NCI-H1436 treated with DMSO at 0.1 percent for 48 hours (cell line): ENCODE measurements at regions not wholly inside any gene's neighbourhood (a gene's known extent, or its start where the extent isn't known, plus 50 kb on each side); places are given as distances from the start of the nearest gene placed in this dataset.
"Not testable (repeated sequence)": the region's sequence is repeated elsewhere in the genome, so short reads cannot be mapped to it uniquely, and the experiment has no call there.

Experiments
- DNase-seq: peaks from one replicate; lab custom pipeline; 2025; lab: John Stamatoyannopoulos, UW

DNA sequence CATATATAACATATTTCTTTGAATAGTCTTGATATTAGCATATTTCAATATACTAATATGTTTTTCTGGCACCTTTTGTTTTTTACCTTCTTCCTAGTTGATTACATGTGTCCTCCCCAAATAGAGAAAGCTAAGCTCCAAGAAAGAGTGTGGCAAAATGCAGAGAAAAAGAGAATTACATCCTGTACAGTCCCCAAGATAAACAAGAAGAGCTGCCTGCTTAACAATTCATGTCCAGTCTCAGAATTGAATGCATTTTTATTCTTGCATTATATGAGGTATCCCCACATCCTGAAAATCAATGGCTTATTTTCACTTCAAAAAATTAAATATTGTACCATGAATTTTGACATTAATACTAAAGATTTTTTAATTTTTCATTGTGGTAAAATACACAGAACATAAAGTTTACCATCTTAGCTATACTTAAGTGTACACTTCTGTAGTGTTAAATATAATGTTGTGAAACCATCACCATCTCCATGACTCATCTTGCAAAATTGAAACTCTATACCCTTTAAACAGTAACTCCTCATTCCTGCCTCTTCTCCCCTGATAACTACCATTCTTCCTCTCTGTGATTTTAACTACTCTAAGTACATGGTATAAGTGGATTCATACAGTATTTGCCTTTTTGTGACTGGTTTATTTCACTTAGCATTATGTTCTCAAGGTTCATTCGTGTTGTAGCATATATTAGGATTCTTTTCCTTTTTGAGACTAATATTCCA is 490.3 kb downstream of the COL12A1 start:
- no peak for DNase-seq

GRCh38 chr6:74713941-74714340 is 491.9 kb downstream of the COL12A1 start:
- no peak for DNase-seq

DNA sequence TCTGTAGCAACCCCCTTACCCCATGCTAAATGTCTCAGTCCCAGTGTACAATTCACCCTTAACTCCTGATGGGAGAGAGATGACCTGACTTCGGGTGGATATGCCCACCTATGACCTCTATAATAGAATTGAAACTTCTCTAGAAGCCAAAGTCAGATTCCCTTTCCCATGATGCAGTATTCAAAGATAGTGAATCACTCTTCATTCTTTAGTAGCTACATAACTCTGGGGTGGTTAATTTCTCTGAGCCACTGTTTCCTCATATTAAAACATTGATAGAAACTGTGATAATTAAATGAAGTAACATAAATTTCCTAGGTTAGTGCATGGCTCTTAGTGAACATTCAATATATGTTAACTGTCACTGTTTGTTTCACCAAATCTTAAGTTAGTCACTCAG is 500.4 kb downstream of the COL12A1 start:
- DNase-seq, result no peak

GRCh38 chr6:74704540-74704939 is 501.3 kb downstream of the COL12A1 start:
- not testable (repeated sequence) for DNase-seq

GRCh38 chr6:74690365-74690764 is 515.5 kb downstream of the COL12A1 start:
- DNase-seq, result no peak

DNA sequence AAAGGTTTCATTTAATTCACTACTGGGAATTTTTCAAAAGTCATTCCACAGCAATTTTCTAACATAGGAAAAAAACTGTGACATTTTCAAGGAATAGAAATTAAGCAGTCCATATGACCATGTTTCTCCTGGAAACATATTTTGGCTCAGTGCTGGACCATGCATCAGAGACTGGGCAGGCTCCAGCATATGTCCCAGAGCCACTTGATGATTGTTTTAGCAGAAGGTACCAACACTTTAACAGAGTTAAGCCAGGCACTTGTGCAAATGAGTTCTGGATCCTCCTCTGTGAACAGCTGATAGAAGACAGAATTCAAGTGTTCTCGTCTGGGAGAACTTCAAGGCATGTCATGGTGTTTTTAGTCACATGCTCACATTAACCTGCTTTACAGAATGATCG is 516.3 kb downstream of the COL12A1 start:
- no peak for DNase-seq

- no peak for DNase-seq
Measured at GRCh38 chr6:74677463-74677862, 528.4 kb downstream of the COL12A1 start.

DNA sequence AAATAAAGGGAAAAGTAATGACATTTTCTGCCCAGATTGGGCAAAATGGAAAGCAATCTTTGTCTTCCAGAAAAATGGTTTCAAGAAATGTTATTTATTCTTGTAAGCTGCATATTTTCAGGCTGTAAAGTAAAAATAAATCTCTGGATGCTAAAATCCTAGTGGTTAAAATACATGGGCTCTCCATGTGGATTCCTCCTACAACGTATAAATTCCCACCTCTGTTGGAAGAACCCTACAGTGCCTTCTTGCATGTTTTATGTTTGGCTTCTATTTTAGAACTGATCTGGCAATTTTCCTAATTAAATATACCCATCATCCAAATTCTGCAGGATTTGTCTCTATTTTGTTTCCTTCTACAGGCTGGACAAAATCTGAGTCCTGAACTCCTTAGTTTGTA is 528.9 kb downstream of the COL12A1 start:
- no peak for DNase-seq

DNA sequence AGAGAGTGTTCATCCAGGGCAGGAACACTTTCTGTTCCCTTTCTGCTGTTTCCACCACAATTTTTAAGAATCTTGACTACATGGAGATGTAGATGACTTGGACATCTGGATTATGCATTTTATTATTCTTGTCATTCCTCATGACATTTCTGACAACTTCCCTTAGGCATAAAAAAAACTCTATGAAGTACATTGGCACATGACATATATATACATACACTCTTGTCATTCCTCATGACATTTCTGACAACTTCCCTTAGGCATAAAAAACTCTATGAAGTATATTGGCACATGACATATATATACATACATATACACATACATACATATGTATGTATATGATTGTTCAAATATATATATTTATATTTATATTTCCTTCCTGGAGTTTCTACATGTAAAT is 531.5 kb downstream of the COL12A1 start:
- no peak for DNase-seq

GRCh38 chr6:74671558-74672025 is 534.3 kb downstream of the COL12A1 start:
- DNase-seq, result no peak

DNA sequence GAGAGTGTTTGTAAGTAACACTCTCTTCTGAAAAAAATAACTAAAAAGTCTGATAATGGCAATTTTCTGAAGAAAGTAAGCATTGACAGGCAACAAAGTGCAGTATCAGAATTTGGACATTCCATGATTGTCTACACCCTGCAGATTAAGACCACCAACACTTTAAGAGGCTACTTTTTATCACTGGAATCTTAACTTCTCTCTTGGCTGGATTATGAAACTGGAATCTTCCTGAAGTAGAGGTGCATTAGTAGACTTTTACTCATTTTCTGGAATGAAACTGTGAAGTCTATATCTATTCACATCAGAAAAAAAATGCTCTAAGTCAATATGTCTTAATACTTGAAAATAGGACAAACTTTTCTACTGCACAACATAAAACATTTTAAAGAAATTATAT is 547.5 kb downstream of the COL12A1 start:
- no peak for DNase-seq

- no peak for DNase-seq
Measured at GRCh38 chr6:74657931-74658330, 547.9 kb downstream of the COL12A1 start.

DNA sequence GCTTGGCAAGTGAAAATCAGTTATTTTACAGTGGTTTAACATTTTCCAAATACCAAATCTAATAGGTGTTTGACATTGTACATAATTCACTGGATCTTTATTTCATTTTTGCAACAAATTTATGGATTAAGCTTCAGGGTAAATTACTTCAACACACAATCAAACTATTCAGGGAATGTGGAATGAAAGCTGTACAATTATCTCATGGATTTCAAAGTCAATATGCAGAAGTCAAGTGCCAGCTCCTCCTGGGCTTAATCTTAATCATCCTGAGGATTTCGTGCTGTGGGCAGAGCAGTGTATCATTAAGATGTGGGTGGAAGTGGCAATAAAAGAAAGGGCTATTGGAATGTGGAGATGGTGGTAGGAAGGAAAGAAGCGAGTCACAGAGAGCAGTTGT is 548.8 kb downstream of the COL12A1 start:
- DNase-seq, result no peak

- DNase-seq, result no peak
Measured at GRCh38 chr6:74656453-74656852, 549.4 kb downstream of the COL12A1 start.

- DNase-seq, result no peak
Measured at GRCh38 chr6:74654296-74654695, 551.6 kb downstream of the COL12A1 start.

- no peak for DNase-seq
Measured at GRCh38 chr6:74651948-74652842, 553.7 kb downstream of the COL12A1 start.

DNA sequence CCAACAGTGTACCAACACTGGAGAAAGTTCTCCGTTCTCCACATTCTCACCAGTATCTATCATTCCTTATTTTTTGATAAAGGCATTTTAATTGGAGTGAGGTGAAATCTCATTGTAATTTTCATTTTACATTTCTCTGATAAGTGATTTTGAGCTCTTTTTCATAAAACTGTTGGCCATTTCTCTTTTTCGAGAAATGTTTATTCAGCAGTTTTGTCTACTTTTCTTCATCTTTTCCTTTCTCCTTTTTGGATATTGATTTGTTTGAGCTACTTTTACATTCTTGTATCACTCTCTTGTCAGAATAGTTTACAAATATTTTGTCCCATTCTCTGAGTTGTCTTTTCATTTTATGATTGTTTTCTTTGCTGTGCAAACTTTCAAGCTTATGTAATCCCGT is 555.2 kb downstream of the COL12A1 start:
- no peak for DNase-seq

- no peak for DNase-seq
Measured at GRCh38 chr6:74646461-74646860, 559.4 kb downstream of the COL12A1 start.

DNA sequence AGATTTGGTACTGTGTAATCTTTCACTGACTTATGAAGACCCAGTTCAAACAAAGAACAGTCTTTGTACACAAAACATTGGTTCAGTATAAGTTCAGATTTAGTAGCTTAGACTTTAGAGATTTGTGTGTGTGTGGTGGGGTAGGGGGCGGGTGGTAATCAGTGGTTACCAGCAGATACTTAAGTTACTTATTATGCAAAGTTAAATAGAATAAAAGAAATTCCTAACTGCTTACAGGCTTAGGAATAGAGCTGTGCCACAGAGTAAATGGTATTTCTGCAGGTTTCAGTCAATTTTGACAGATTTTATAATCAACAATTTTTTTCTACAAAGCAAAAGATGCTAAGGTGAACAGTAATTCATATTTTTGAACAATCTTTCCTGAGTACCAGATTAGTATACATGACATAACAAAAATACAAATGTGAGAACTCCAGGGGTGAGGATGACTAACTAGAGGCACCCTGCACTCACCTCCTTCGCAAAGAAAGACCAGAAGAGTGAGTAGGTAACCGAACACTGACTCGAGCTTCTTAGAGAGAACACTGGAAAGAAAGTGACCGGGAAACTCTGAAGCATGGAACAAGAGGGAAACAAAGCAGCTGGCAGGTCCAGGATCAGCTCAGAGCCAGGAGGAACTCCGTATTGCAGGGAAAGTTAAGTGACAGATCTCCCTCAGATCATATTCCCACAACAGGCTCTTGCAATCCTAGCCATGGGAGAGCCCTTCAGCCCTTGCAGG is 560.6 kb downstream of the COL12A1 start:
- DNase-seq, result no peak

DNA sequence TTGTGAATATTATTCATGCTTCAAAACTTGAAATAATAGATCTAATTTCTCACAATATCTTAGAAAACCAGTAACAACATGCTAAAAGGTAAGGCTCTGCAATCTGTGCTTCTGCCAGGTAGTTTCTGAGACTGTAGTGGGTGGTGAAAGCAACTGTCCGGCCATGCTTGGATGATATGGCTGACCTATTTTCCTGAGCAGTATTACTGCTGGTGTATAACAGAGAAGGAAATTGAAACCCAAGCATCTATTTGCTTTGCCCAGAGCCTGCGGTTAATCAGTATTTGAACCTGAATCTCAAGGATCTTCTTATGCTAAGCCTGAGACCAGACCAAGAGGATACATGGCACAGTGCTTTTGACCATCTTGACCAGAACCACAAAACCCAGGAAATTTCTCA is 563.8 kb downstream of the COL12A1 start:
- no peak for DNase-seq

DNA sequence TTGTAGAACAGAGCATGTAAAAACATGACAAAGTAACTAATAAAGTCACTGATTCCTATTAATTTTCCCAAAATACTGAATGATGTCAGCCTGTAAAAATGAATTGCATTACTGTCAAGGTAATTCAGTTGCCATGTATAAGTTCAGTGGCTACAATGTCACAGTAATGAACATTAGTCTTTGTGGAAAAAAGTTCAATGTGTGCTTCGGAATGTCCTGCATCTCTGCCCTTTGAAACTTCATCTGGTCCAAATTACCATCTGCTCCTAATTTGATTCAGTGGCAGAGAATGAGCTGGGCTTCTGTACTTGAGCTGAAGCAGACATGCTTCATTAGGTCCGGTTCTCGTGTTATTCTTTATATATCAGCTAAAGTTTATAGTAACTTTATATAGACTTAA is 567.4 kb downstream of the COL12A1 start:
- no peak for DNase-seq

- DNase-seq, result no peak
Measured at GRCh38 chr6:74632196-74632875, 573.5 kb downstream of the COL12A1 start.
